C1 segment of cervical spinal cord (tissue), 14 donors: ENCODE measurements at regions not wholly inside any gene's neighbourhood (a gene's known extent, or its start where the extent isn't known, plus 50 kb on each side); places are given as distances from the start of the nearest gene placed in this dataset.
A peak's percentile ranks its signal among the peaks of the same experiment; 100 is the strongest.

ENCODE experiments used
- DNase-seq, 14 donors: peaks; one replicate each; lab custom pipeline; 2025; lab: John Stamatoyannopoulos, UW

DNA sequence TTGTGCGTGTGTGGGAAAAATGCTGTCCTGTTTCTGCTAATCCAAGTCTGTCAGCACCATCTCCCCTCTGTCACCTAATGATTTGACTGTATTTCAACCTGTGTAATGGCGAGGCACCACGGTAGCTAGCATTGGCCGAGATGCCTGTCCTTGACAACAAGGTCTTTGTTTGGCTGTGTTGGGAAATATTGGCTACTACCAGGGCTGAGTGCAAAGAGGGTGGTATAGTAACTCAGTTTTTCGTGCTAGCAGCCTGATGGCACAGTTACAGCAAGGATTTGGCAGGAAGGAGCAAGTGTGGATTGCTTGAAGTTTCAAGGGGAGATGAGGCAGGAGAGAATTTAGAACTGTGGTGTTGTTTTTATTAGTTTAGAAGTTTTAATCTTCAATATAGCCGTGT, 440.3 kb upstream of the RGS6 start:
- peak in 3 of 14 donors; percentile 14 to 22 (median 17) for DNase-seq

DNA sequence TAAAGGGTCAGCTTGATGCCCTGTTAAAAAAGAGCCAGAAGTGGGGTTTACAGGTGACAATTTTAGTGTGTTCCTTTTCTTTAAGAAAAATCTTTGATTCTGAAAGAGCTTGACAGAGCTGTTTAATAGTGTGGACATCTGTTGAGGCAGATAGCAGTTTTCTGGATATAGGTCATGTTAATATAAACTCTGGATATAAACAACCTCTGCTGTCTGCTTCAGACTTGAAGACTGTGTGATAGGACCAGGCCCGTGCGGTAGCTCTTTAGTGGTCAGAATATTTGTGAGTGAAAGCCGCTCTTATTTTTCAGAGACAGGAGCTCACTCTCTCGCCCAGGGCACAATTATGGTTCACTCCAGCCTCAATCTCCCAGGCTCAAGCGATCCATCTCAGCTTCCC, 439.9 kb upstream of the RGS6 start:
- DNase-seq, result no peak

DNA sequence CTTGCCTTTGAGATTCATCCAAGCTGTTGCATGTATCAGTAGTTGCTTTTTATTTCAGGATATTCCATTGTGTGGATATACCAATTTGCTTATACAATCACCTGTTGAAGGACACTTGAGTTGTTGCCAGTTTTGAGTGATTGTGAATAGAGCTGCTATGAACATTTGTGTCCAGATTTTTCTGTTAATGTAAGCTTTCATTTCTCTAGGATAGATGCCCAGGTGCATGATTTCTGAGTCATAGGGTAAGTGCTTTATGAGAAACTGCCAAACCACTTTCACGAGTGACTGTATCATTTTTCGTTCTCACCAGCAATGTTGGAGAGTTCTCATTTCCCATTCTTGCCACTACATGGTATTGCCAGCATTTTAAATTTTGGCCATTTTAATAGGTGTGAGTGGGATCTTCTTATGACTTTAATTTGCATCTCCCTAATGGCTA, 434.6 kb upstream of the RGS6 start:
- no peak for DNase-seq

DNA sequence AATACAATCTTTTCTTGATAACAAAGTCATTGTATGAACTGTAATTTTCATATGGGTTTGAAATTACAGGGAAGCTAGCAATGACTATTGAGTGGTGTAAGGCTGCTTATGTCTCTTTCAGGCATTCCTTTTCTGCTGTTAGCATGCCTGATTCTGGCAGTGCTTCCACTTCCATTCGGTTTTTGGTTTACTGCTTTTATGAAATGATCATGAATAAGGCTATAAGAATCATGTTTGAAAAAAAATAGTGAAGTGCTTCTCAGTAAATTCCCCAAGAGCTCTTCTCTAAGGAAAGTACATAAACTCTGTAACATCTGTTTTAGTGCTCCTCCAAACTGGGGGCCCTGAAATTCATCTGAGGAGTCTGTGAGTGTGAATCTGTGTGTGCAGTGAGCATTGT, 434.0 kb upstream of the RGS6 start:
- no peak for DNase-seq

DNA sequence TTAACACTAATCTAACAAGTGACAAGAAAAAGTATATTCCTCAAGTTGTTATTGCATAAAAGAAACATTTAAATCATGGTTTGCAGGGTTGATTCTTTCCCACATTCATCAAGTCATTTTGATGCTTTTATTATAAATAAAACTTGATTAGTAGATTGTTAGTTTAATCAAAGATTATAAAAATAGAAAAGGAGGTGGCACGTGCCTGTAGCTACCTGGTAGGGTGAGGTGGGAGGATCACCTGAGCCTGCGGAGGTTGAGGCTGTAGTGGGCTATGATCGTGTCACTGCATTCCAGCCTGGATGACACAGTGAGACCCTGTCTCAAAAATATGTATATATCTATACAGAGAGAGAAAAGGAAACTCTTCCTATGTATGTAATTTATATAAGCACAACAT, 433.2 kb upstream of the RGS6 start:
- no peak for DNase-seq

DNA sequence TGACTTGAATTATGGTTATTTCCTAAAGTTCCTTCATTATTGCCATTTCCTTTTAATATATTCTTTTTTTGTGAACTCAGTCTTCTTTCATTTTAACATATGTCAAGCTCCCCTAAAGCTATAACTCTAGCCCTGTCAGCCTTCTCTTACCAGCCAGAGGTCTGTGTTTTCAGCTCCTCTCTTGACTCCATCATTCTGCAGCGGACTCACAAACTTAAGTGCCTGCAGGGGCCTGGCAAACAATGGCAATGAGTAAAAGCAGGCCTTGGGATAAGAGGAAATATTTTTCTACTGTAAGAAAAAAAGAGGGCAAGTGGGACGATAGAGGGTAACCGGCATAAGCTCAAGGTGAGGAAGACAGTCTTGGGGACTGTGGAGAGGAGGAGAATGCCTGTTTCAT, 424.5 kb upstream of the RGS6 start:
- no peak for DNase-seq

DNA sequence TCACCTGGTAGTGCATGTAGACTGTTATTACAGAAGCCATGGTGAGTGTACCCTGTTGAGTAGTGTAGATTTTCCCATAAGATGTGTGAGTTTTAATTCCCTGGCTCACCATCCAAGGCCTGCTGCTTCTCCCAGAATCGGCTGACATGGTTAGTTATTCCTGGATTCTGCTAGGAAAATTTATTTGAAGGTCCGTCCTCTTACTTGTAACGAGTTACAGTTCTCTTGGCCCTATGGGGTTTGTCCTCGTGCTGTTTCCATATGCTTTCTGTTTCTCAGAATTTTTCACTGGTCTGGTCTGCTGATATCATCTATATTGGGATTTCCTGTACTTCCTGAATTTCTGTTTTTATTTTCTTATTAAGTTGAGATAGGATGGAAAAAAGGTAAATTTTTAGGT, 423.3 kb upstream of the RGS6 start:
- no peak for DNase-seq

DNA sequence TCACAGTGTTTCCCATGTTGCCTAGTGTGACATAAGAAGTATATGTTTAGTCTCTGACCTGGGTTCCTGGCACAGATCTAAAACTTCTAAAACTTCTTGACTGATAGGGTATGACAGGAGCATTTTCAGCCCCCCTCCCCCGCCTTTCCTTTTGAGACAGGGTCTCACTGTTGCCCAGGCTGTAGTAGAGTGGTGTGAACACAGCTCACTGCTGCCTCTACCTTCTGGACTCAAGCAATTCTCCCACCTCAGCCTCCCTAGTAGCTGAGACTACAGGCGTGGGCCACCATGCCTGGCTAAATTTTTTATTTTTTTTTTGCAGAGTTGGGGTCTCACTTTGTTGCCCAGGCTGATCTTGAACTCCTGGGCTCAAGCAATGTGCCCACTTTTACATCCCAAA, 421.1 kb upstream of the RGS6 start:
- no peak for DNase-seq

DNA sequence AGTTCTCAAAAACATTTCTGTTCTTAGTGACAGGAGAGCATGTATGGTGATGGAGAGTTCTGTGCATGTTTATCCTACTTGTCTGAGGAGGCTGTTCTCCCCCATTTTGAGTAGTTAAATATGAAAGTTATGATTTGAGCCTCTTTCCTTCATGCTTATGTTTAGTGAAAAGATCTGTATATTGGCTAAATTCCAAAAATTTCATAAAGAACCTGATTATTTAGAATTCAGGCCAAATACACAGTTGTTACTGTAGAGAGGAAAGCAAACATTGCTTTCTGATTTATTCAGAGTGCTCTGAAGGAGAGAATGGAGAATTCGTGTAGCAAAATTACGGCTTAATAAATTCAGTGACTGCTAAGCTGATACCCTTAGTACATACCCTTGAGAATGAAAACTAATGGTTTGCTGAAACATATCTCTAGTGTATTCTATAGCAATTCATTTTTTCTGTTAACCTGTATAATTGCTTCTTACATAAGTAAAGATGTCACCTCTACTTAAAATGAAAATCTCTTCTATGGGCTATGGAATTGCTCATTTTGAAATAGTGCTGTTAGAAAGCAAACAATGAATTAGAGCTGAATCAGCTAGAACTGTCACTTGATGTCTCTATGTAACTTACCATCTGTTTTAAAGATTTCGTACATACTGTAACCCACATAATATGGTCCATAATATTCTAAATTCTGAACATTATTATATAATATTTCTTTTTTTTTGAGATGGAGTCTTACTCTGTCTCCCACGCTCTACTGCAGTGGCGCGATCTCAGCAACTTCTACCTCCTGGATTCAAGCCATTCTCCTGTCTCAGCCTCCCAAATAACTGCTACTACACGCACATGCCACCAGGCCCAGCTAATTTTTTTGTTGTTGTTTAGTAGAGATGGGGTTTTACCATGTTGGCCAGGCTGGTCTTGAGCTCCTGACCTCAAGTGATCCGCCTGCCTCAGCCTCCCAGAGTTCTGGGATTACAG, 417.0 kb upstream of the RGS6 start:
- DNase-seq, result no peak

DNA sequence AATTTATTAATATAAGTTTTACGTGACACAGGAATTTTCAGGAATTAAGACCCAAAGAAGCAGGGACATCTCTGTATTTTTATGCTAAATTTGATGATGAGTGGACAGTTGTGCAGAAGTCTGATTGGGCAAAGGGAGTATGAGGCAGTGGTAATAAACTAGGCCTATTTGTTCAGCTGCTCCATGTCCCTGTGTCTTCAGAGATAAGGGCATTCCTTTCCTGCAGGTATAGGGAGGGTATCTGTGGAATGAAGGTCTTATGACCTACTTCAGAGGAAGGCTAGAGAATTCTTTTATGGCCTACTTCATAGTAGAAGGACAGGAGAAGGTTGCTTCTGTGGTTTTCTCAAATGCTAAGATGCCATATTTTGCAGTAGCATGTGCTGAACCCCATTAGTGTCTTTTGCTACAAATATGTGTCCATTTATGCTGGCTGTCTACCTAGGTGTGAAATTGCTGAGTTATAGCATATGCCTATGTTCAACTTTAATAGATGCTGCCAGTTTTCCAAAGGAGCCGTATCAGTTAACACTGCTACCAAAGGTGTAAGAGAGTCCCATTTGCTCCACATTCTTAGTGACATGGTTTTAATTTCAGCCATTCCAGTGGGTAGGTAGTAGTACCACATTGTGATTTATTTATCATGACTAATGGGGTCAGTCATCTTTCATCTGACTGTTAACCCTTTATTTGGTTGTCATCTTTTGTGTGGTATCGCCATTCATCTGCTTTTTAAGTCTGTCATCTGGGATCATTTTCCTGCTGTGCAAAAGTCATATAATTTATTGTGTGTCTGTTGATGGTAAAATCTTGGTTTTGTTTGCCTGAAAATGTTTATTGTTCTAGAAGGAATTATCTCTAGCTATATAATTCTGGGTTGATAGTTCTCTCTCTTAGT, 410.7 kb upstream of the RGS6 start:
- no peak for DNase-seq

DNA sequence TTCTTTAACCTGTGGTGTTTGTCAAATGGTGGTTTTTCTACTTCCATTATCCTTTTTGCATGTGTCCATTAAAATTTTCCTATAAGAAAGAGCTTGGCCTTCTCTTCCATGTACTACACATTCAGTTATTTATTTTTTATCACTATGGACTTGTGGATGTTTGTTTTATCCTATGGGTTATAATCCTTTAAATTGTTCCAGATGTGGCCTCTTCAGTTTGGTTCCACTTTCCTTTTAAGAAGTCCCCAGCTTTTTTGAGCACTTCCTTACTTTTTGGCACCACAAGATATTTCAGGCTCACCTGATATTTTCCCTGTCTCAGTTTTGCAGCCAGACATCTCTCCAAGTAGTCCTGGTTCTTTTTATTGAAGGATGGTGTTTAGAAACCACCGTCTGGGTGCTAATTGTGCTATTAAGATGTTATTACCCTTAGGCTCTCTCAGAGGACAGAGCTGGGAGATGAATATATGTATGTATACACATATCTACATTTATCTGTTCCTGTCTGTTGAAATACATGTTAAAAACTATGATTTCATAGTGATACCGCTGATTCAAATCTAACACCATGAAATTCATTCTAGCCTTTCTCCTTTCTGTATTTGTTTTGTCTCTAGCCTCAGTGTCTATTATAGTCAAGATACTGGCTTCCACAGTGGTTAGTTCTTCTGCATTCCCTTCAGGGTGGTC, 408.5 kb upstream of the RGS6 start:
- no peak for DNase-seq

DNA sequence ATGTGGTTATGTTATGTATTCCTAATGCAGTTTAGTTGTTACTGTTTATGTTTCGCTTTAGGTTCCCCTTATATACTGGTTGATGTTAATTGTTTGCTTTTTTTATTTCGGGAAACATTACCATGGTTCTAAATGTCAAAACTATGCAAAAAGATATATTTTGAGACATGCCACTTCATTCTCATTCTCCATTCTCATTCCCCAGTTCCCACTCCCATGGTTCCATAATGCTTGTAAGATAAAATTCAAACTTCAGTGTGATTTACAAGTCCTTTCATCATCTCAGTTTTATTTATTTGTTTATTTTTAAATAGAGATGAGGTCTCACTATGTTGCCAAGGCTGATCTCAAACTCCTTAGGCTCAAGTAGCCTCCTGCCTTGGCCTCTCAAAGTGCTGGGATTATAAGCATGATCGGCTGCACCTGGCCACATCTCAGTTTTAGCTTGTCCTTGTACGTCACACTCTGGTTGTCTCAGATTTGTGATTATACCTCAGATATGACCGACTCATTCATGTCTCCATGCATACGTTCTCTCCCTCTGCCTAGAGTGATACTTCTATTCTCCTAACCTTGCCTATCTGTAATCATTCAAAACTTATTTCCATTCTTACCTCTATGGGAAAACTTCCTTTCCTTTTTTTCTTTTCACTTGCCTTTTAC, 407.8 kb upstream of the RGS6 start:
- DNase-seq, result no peak

DNA sequence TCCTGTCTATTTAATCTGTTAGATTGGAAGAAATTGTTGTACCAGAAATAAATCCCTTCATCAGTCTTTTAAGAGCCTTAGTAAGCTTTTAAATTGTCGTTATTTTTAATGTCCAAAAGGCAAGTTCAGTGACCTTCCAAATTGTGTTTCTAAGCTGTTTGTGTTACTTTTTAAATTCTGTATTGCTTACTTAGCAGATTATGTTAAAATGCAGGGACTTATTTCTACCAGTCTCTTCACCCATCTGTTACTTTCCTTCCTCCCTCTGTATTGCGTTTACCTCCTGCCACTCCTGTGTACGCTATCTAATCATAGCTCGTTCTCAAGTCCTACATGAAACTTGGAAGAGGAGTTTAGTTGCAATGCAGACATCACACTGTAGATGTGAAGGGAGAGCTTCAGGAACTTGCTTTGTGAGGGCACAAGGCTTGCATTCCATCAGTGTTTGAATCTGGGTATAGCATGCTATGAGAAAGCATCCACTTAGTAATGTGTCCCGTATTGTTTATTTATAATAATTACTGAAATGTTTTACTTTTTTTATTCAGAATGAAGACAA, 406.5 kb upstream of the RGS6 start:
- DNase-seq, result no peak

DNA sequence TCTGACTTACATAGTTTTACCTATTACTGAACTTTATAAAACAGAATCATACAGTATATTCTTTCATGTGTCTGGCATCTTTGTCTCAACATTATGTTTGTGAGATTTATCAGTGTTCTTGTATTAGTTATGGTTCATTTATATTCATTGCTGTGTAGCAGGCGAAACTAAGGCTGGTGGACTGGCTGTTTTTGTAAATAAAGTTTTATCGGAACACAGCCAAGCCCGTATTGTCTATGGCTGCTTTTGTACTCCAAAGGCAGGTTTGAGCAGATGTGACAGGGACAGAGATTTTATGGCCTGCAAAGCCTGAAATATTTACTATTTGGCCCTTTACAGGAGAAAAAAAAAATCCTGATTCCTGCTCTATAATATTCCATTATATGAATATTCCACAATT, 405.8 kb upstream of the RGS6 start:
- no peak for DNase-seq

DNA sequence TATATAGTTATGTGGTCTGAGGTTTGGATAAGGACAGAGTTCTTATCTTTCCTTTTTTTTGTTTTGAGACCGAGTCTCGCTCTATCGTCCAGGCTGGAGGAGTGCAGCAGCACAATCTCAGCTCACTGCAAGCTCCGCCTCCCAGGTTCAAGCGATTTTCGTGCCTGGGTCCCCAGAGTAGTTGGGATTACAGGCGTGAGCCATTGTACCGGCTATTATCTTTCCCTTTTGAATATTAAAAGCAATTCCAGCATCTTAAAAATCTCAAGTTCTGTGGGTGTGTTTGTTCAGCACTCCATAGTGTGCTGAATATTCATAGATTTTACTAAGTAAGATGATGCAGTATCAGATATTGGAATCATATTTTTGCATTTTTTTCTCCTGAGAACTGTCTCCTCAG, 404.4 kb upstream of the RGS6 start:
- DNase-seq, result no peak

DNA sequence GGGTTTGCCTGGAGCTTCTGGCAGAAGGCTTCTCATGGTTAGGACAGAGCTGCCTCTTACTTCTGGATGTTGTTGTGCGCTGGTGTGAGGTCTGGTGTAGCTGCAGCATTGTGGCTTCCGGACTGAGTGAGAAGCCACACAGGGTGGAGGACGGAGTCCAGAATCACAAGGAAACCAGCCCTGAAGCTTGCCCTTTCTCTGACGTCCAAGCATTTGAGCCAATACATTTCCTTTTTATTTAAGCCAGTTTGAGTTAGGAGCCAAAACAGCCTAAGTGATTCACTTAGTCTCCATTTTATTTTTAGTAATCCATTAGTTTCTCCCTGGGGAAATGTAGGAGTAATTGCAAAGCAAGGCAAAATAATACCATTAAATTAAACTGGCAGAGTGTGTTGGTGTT, 402.4 kb upstream of the RGS6 start:
- DNase-seq, result peak in 3 of 14 donors; percentile 8 to 15 (median 12)

DNA sequence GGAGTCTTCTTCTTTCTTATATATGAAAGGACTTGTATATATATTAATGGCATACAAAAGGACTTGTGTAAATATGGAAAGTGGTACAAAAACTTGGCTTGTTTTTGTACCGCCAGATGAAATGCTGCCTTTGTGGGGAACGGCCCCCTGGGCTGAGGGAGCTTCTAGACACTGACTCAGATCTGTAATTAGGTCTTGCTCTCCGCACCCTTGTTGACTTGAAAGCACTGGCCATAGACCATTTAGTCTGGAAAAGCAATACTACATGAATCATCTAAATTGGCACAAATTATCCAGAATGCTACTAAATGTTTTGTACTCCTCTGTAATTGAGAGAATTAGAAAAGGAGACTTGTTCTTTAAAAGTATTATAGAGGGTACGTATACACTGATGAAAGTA, 399.9 kb upstream of the RGS6 start:
- peak in 1 of 14 donors; percentile 13 for DNase-seq

DNA sequence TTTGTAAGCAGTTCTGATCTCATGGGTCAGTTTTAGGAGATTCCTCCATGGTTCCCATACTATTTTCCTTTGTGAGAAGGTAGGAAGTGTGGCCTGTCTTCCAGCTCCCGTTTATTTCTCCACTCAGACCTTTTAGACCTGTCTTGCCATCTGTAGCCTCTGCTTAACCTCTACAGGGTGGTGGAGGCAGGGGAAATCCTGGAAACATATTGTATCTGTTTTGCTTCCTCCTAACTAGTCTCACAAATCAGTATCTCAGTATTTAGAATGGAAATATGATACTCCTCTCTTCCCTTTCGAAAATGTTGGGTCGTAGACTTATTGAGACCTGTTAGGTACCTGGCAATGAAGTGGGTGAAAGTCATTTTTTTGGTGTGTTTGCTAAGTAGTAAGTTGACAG, 399.4 kb upstream of the RGS6 start:
- no peak for DNase-seq

DNA sequence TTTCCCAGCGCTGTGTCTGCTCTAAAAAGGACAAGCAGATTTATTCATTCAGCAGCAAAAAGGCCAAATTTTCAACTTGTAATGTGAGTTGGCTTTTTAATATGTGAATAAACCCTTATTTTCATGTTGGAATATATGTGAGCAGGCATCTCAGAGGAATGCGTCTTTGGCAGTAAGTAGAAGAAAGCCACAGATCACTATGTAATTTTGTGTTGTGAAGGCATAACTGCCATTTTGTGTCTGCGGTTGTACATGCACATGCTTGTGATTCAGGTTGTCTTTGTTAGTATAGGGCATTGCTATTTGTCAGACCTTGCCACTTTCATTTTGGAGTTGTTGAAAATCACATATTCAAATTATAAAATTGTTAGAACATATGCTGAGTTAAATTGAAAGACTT, 398.8 kb upstream of the RGS6 start:
- no peak for DNase-seq

DNA sequence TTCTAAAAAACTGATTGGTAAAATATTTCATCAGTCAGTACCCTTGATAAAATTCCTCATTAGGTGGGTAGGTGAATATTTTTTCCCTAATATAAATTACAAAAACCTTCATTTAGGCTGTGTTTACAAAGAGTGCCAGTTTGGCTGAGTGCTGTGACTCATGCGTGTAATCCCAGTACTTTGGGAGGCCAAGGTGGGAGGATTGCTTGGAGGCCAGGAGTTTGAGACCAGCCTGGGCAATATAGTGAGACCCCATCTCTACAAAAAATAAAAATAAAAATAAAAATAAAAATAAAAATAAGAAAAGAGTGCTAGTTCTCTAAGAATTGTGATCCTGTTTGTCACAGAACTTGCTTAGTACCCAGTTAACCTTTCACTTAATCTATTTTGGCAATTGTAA, 398.4 kb upstream of the RGS6 start:
- no peak for DNase-seq

DNA sequence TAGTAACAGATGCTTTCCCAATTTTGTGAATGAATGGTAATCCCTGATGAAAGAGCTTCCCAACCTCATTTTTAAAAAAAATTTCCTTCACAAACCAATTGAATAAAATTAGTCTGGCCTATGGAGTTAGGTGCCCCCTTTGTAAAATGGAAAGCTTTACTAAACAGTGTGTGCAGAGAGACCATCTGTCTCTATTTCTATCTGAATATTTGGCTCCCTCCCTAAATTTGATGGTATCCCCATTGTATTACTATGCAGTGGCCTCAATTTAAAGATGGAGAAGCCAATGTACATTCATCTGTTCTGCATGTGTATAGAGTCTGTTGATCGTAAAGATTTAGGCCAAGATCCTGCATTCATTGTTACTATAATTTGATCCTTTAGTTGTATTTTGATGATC, 397.7 kb upstream of the RGS6 start:
- DNase-seq, result peak in 1 of 14 donors; percentile 9
